Liver (tissue), 7 donors: ENCODE measurements at regions not wholly inside any gene's neighbourhood (a gene's known extent, or its start where the extent isn't known, plus 50 kb on each side); places are given as distances from the start of the nearest gene placed in this dataset.

Experiments
- DNase-seq: peaks from one replicate; pipeline ENCODE4 v3.0.0-alpha.2; 2017; ENCODE audit warnings: low spot score
- H3K27ac ChIP-seq, 2 donors: one replicate each; pipeline ENCODE4 v1.7.0; 2013; ENCODE audit warnings: inconsistent platforms in 2 of 2, low read length in 2 of 2, control low read depth in 1 of 2, low read depth in 1 of 2, mild to moderate bottlenecking in 1 of 2
- H3K27me3 ChIP-seq, 4 donors: one replicate each; pipeline versions ENCODE4 v1.6.1 to v1.7.0; 2013; ENCODE audit warnings: low read length in 3 of 4, inconsistent platforms in 1 of 4, mild to moderate bottlenecking in 1 of 4, moderate library complexity in 1 of 4; ENCODE audit not compliant: control insufficient read depth in 4 of 4, insufficient read depth in 4 of 4
- H3K36me3 ChIP-seq, 4 donors: one replicate each; pipeline versions ENCODE4 v1.6.1 to v1.7.0; 2013; ENCODE audit warnings: low read length in 3 of 4, mild to moderate bottlenecking in 3 of 4, low read depth in 1 of 4, moderate library complexity in 1 of 4; ENCODE audit not compliant: control insufficient read depth in 4 of 4, insufficient read depth in 3 of 4
- H3K4me1 ChIP-seq, 4 donors: one replicate each; pipeline versions ENCODE4 v1.6.1 to v1.7.0; 2013; ENCODE audit warnings: low read length in 3 of 4, mild to moderate bottlenecking in 3 of 4, moderate library complexity in 1 of 4; ENCODE audit not compliant: control insufficient read depth in 4 of 4, insufficient read depth in 4 of 4
- H3K4me3 ChIP-seq, 3 donors: one replicate each; pipeline versions ENCODE4 v1.6.1 to v1.7.0; 2013; ENCODE audit warnings: low read length in 3 of 3, control low read depth in 1 of 3, low read depth in 1 of 3, mild to moderate bottlenecking in 1 of 3
- H3K9ac ChIP-seq, 2 donors: one replicate each; pipeline ENCODE4 v1.7.0; 2013; ENCODE audit warnings: low read length in 2 of 2, mild to moderate bottlenecking in 2 of 2, moderate library complexity in 2 of 2, control low read depth in 1 of 2, low read depth in 1 of 2
- H3K9me3 ChIP-seq, 4 donors: one replicate each; pipeline versions ENCODE4 v1.6.1 to v1.7.0; 2013; ENCODE audit warnings: low read length in 3 of 4; ENCODE audit not compliant: control insufficient read depth in 4 of 4
- EGR1 ChIP-seq, 2 donors: IDR thresholded peaks; 2 replicates each; pipeline ENCODE4 v1.6.1; 2016 to 2018; ENCODE audit warnings: antibody characterized with exemption in 2 of 2, low read depth in 2 of 2
- FOXA2 ChIP-seq: IDR thresholded peaks from 2 replicates; pipeline ENCODE4 v1.6.1; 2016; ENCODE audit warnings: antibody characterized with exemption
- GABPA ChIP-seq, 2 donors: IDR thresholded peaks in 1 of 2; conservative IDR thresholded peaks in 1 of 2; 2 replicates each; pipeline ENCODE4 v1.6.1; 2016; ENCODE audit warnings: antibody characterized with exemption in 2 of 2, mild to moderate bottlenecking in 1 of 2, moderate library complexity in 1 of 2
- HNF4A ChIP-seq, 2 donors: conservative IDR thresholded peaks; 2 replicates each; pipeline ENCODE4 v1.6.1; 2016; ENCODE audit warnings: antibody characterized with exemption in 2 of 2, mild to moderate bottlenecking in 2 of 2
- HNF4G ChIP-seq: IDR thresholded peaks from 2 replicates; pipeline ENCODE4 v1.6.1; 2016; ENCODE audit warnings: antibody characterized with exemption
- JUND ChIP-seq, 2 donors: IDR thresholded peaks; 2 replicates each; pipeline ENCODE4 v1.6.1; 2016; ENCODE audit warnings: antibody characterized with exemption in 2 of 2
- NR2F2 ChIP-seq: IDR thresholded peaks from 2 replicates; pipeline ENCODE4 v1.6.1; 2016; ENCODE audit warnings: antibody characterized with exemption
- RAD21 ChIP-seq, 2 donors: IDR thresholded peaks; 2 replicates each; pipeline ENCODE4 v1.6.1; 2016; ENCODE audit warnings: antibody characterized with exemption in 2 of 2, mild to moderate bottlenecking in 2 of 2
- RXRA ChIP-seq, 2 donors: IDR thresholded peaks; 2 replicates each; pipeline ENCODE4 v1.6.1; 2017 to 2018; ENCODE audit warnings: antibody characterized with exemption in 2 of 2, mild to moderate bottlenecking in 1 of 2
- SP1 ChIP-seq: IDR thresholded peaks from 2 replicates; pipeline ENCODE4 v1.6.1; 2018; ENCODE audit warnings: antibody characterized with exemption, mild to moderate bottlenecking
- TAF1 ChIP-seq: conservative IDR thresholded peaks from 2 replicates; pipeline ENCODE4 v1.6.1; 2016; ENCODE audit warnings: antibody characterized with exemption, mild to moderate bottlenecking
- YY1 ChIP-seq: IDR thresholded peaks from 2 replicates; pipeline ENCODE4 v1.6.1; 2016; ENCODE audit warnings: antibody characterized with exemption, mild to moderate bottlenecking
- ZBTB33 ChIP-seq: IDR thresholded peaks from 2 replicates; pipeline ENCODE4 v1.6.1; 2016; ENCODE audit warnings: antibody characterized with exemption
- WGBS: extraction: QIAGEN DNeasy Blood & Tissue Kit; methylation state at CpG from one replicate; pipeline ENCODE4 v1.1.7; 2013; 5-methylcytosine and 5-hydroxymethylcytosine counted together
- TF ChIP-seq, protein P1 (sequence below): IDR thresholded peaks from 2 replicates; pipeline ENCODE4 v1.6.1; 2016; ENCODE audit warnings: antibody characterized with exemption, mild to moderate bottlenecking
- donor health status: healthy.
- donor health status: healthy.
- donor health status: healthy.
- donor health status: healthy.

GRCh38 chr6:141337191-141337590, 795.5 kb upstream of the GJE1 start:
- Histone ChIP-seq H3K36me3 (no peaks in the 10 kb centered on the region), H3K27me3 (no peaks in the 10 kb centered on the region), H3K4me1 (no peaks in the 10 kb centered on the region), H3K9ac (no peak overlapping the region), H3K4me3 (no peak overlapping the region), H3K27ac (no peak overlapping the region), H3K9me3 (peaks cover 0 to 3% (median 0%) of the 10 kb centered on the region in 4 donors)
- WGBS, result 71% methylated on average over 2 of the region's 2 CpGs
- TF ChIP-seq HNF4A (conservative IDR thresholded peaks at IDR 0.05) (no peak), EGR1 (IDR thresholded peaks at IDR 0.05; ENCODE audit: low read depth in 2 of 2) (no peak), ZBTB33 (no peak), FOXA2 (no peak), RAD21 (IDR thresholded peaks at IDR 0.05) (no peak), HNF4G (no peak), YY1 (no peak)
- no peak for DNase-seq

- peaks cover 0 to under 1% (median 0%) of the 10 kb centered on the region in 4 donors for H3K9me3 ChIP-seq
- no peak for DNase-seq
- H3K9ac ChIP-seq, result no peak overlapping the region
- no peaks in the 10 kb centered on the region for H3K36me3 ChIP-seq
- no peaks in the 10 kb centered on the region for H3K27me3 ChIP-seq
- WGBS, result 83% methylated on average over 4 of the region's 4 CpGs
- no peak overlapping the region for H3K4me3 ChIP-seq
- TF ChIP-seq NR2F2 (no peak), YY1 (no peak), RAD21 (IDR thresholded peaks at IDR 0.05) (no peak), ZBTB33 (no peak), RXRA (IDR thresholded peaks at IDR 0.05) (no peak), FOXA2 (no peak), EGR1 (IDR thresholded peaks at IDR 0.05; ENCODE audit: low read depth in 2 of 2) (no peak), JUND (IDR thresholded peaks at IDR 0.05) (no peak), SP1 (no peak), GABPA (IDR thresholded peaks at IDR 0.05 in 1 of 2, conservative IDR thresholded peaks at IDR 0.05 in 1 of 2) (no peak), TAF1 (no peak), HNF4A (conservative IDR thresholded peaks at IDR 0.05) (no peak), HNF4G (no peak)
- TF ChIP-seq, protein P1, sequence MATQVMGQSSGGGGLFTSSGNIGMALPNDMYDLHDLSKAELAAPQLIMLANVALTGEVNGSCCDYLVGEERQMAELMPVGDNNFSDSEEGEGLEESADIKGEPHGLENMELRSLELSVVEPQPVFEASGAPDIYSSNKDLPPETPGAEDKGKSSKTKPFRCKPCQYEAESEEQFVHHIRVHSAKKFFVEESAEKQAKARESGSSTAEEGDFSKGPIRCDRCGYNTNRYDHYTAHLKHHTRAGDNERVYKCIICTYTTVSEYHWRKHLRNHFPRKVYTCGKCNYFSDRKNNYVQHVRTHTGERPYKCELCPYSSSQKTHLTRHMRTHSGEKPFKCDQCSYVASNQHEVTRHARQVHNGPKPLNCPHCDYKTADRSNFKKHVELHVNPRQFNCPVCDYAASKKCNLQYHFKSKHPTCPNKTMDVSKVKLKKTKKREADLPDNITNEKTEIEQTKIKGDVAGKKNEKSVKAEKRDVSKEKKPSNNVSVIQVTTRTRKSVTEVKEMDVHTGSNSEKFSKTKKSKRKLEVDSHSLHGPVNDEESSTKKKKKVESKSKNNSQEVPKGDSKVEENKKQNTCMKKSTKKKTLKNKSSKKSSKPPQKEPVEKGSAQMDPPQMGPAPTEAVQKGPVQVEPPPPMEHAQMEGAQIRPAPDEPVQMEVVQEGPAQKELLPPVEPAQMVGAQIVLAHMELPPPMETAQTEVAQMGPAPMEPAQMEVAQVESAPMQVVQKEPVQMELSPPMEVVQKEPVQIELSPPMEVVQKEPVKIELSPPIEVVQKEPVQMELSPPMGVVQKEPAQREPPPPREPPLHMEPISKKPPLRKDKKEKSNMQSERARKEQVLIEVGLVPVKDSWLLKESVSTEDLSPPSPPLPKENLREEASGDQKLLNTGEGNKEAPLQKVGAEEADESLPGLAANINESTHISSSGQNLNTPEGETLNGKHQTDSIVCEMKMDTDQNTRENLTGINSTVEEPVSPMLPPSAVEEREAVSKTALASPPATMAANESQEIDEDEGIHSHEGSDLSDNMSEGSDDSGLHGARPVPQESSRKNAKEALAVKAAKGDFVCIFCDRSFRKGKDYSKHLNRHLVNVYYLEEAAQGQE, result no peak
- H3K27ac ChIP-seq, result no peak overlapping the region
- H3K4me1 ChIP-seq, result no peaks in the 10 kb centered on the region
Observed at GRCh38 chr6:141335477-141336273, 797.0 kb upstream of the GJE1 start.
